GM18499 (cell line): ENCODE measurements at regions not wholly inside any gene's neighbourhood (a gene's known extent, or its start where the extent isn't known, plus 50 kb on each side); places are given as distances from the start of the nearest gene placed in this dataset.

Source experiments
- ATAC-seq: cut with Tn5 transposase; IDR thresholded peaks from one replicate; pipeline ENCODE4 v1.9.1; 2021; ENCODE audit warnings: moderate number of reproducible peaks; ENCODE audit not compliant: insufficient read depth, unreplicated experiment

- ATAC-seq = no peak
Observed at GRCh38 chr4:58564695-58565475, 1454.7 kb upstream of the IGFBP7 start.

DNA sequence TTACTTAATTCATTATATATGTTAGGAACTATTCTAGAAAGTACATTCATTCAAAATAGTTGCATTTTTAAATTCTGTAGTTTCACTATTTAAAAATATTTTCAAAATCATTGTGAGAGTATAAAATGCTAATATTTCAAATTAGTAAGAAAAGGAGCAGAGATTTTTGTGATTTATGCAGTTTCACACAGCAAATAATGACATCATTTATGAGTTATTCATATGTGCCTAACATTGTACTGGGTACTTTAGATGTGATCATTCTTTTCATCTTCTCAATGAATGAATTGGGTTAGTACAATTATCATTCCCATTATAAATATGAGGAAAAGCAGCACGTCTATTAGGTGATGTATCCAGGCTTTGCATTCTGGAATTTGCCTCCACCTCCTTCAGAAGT is 1451.0 kb upstream of the IGFBP7 start:
- ATAC-seq = no peak

DNA sequence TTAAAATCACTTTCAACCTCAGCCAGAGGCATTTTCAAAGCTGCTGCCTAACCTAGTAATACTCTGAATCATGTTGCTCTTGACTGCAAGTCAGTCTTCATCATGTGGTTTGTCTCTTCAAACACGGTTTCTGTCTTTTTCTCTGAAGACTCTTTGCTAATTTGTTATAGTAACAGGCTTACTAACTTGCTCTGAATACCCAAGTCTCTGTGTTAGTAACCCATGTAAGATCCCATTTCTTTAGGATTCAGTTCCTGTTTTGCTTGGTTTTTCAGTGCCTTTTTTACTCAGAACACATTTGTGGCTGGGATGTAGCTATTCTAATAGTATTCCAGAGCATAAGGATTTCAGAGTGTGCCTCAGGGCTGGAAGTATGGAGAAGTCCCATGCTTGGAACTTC is 1450.6 kb upstream of the IGFBP7 start:
- ATAC-seq = no peak

GRCh38 chr4:58553679-58554078 is 1443.5 kb upstream of the IGFBP7 start:
- ATAC-seq = no peak

- ATAC-seq = no peak
Observed at GRCh38 chr4:58553031-58553430, 1442.8 kb upstream of the IGFBP7 start.

- no peak for ATAC-seq
Observed at GRCh38 chr4:58551676-58552075, 1441.5 kb upstream of the IGFBP7 start.

DNA sequence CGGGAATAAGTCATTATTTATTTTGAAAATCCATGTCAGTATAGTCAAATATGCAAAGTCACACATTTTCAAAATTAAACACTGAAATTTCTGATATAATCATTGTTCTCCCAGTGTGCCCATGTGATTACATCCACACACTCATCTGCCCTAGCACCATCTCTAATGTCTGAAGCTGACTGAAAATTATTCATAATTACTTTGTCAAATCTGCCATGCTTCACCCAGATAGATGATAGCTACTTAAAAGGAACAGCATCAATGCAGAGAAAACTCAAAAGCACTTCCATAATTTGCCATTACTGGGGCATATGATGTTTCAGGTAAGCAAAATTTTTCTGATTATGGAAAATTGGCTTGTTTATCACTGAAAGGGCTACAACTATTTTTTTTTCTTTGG is 1433.3 kb upstream of the IGFBP7 start:
- ATAC-seq = no peak

DNA sequence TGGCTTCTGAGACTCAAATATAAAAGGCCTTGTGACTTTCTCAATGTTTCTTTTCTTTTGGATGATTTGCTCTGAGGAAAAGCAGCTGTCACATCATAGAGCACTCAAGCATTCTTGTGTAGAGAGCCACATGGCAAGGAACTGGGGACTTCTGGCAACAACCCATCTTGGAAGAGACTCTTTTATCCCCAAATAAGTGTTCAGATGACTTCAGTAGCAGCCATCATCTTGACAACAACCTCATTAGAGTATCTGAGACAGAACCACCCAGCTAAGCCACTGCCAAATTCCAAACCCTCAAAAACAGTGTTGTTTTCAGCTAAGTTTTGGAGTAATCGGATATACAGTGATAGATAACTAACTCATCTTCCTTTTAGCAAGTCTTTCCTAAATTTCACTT is 1431.7 kb upstream of the IGFBP7 start:
- no peak for ATAC-seq

- no peak for ATAC-seq
Observed at GRCh38 chr4:58522765-58523382, 1412.7 kb upstream of the IGFBP7 start.

DNA sequence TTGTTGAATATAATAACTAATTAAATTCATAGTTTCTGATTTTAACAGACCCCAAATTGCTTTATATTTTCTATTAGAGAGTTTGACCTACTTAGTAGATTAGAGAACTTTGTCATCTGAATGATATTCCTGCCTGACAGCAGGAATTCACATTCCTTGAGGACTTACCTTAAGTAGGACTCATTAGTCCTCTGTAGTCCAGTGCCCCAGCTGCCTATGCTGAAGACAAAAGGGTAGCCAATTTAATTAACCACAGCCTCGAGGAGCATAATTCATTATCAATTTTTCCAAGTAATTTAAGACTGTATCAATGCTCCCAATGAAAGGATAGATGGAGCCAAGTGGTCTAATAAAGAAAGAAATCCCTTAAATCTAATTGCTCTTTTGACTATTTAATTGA is 1405.0 kb upstream of the IGFBP7 start:
- no peak for ATAC-seq

- no peak for ATAC-seq
Observed at GRCh38 chr4:58514299-58514698, 1404.1 kb upstream of the IGFBP7 start.

DNA sequence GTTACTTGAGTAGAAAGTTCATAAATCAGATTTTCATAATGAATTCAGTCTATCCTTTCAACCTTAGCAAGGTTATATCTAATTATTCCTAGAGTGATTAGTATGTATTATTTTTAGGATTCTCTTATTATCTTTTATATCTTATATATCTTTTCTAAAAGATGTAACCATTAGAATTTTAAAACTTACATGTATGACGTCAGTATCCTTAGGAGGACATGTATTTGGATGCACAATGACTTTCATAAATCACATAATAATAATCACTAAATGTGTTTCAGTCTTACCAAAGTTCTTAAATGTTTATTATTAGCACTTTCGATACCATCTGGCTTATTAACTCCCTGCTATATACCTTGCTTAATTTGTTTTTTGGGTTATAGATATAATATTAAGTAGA is 1400.5 kb upstream of the IGFBP7 start:
- no peak for ATAC-seq

GRCh38 chr4:58507079-58507478 is 1396.9 kb upstream of the IGFBP7 start:
- no peak for ATAC-seq

DNA sequence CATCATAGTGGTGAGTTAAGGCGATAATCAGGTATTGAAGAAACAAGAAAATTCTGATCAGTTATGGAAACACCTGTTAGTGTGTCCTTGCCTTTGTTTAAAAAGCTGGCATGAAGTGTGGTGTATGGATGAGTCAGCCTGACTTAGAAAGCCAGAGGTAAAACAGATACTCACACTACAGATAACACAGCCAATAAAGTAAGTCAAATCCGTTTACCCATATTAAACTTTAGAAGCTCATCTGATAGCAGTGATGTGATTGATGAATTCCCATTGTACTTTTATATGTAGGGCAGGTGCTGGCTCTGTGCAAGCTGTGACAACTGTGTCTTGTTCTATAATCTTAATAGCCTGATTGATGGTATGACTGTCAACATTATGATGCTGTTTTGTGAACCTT is 1392.7 kb upstream of the IGFBP7 start:
- ATAC-seq = no peak

DNA sequence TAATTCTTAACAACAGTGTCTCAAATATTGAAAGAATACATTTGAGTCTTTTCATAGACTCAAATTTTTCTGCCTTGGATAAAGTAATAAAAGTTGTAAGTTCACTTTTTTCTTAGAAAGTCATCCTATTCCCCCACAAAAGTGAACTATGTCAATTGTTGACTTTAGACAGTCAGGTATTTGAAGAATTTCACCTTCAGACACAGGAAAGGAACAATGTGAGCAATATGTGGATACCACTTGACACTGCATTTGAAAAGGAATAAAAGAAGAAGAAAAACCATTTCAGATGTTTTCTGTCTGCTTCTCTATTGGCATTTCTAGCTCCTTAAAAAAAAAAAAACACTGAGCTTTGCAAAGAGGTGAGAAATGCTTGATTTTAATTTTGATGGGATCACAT is 1389.0 kb upstream of the IGFBP7 start:
- no peak for ATAC-seq

DNA sequence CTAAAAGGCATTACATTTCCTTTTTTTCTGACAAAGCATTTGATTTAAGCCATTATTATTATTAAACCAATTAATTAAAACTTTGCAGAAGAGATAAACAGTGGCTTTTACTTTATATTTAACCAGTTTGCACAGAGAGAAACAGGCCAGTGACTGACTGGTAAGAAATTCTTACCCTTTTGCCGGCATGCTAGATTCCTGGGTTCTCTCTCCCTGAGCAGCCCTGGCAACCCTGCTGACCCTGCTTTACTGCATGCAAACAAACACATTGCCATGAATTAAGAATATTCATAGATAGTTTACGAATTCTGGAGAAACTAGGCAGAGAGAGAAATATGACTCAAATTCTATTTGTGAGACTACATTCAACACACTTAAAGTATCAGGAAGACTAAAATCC is 1381.4 kb upstream of the IGFBP7 start:
- ATAC-seq = no peak

DNA sequence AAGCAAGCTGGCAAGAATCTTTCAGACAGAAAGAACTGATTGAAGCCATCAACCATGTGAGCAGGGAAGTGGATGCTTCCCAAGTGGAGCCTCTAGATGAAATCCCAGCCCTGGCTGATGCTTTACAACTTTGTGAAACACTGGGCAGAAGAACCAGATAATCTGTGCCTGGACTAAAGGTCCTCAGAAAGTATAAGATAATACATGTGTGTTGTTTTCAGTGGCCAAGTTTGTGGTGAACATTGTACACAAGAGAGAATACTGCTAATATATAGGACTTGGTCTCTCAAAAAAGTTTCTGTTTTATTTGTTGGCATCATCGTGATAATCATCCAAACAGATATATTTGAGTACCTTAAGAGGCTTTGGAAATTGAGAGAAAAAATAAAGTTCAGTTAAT is 1367.8 kb upstream of the IGFBP7 start:
- ATAC-seq = no peak

GRCh38 chr4:58477513-58477912 is 1367.3 kb upstream of the IGFBP7 start:
- no peak for ATAC-seq

- no peak for ATAC-seq
Observed at GRCh38 chr4:58475097-58475496, 1364.9 kb upstream of the IGFBP7 start.

GRCh38 chr4:58465031-58465430 is 1354.8 kb upstream of the IGFBP7 start:
- ATAC-seq = no peak

DNA sequence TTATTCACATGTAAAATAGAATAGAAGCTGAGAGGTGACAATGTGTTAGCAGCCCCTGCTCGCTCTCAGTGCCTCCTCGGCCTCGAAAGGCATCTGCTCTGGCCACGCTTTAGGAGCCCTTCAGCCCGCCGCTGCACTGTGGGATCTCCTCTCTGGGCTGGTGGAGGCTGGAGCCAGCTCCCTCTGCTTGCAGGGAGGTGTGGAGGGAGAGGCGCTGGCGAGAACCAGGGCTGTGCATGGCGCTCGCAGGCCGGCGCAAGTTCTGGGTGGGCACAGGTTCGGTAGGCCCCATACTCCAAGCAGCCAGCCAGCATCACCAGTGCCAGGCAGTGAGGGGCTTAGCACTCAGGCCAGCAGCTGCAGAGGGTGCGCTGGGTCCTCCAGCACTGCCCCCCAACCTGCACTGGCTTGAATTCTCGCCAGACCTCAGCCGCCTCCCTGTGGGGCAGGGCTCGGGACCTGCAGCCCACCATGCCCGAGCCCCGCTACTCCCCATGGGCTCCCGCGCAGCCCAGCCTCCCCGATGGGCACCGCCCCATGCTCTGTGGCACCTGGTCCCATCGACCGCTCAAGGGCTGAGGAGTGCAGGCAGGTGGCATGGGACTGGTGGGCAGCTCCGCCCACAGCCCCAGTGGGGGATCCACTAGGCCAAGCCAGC is 1346.7 kb upstream of the IGFBP7 start:
- ATAC-seq = no peak

- ATAC-seq = no peak
Observed at GRCh38 chr4:58453956-58454355, 1343.8 kb upstream of the IGFBP7 start.
